Esophagus squamous epithelium (tissue), 4 donors: ENCODE measurements at regions not wholly inside any gene's neighbourhood (a gene's known extent, or its start where the extent isn't known, plus 50 kb on each side); places are given as distances from the start of the nearest gene placed in this dataset.

Source experiments
- POLR2A ChIP-seq, 4 donors: fragments of 450-650 bp; IDR thresholded peaks; one replicate each; pipeline ENCODE4 v1.6.1; 2017; ENCODE audit warnings: antibody characterized with exemption in 4 of 4, mild to moderate bottlenecking in 4 of 4, moderate library complexity in 3 of 4
- TF ChIP-seq, protein P1 (sequence below), 6 experiments: fragments of 450-650 bp in 4 of 6; fragments of 200-600 bp in 2 of 6; sonication (generic) in 2 of 6; IDR thresholded peaks; one replicate each; pipeline ENCODE4 v1.5.1; 2016 to 2019; ENCODE audit warnings: antibody characterized with exemption in 6 of 6, mild to moderate bottlenecking in 4 of 6, moderate library complexity in 4 of 6

DNA sequence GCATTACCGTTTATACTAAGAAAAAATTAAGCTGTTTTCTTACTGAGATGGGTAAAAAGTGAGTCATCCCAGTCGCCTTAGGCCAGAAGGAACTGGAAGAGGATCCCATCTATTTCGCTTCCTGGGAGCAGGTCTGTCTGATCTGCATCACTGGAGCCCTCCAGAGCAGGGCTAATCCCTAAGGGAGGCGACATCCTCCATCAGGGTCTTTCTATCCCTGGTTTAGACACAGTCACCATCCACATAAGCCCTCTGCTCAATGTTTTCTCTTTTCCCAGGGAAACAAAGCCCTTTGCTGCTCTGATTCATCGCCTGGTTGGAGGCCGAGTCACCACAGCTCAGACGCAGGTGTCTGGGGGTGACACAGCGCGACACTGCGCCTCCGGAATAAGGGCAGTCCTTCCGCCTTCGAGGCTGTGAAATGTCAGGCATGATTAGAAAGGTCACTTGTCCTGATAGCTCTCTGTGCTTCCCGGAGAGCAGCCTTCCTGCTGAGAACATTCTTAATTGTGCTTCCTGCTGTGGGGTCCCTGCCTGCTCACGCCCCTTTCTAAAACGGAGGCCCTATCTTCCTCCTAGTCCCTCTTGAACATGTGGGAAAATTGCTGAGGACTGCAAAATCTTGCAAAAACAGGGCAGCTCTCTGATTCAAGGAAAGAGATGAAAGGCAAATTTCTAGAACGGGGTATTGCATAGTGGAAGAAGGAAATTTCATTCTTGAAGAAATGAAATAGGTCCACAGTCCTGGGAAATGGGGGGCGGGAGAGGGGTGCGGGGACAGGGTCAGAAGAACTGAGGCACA, 56.3 kb downstream of the MARCHF4 start:
- TF ChIP-seq, protein P1, sequence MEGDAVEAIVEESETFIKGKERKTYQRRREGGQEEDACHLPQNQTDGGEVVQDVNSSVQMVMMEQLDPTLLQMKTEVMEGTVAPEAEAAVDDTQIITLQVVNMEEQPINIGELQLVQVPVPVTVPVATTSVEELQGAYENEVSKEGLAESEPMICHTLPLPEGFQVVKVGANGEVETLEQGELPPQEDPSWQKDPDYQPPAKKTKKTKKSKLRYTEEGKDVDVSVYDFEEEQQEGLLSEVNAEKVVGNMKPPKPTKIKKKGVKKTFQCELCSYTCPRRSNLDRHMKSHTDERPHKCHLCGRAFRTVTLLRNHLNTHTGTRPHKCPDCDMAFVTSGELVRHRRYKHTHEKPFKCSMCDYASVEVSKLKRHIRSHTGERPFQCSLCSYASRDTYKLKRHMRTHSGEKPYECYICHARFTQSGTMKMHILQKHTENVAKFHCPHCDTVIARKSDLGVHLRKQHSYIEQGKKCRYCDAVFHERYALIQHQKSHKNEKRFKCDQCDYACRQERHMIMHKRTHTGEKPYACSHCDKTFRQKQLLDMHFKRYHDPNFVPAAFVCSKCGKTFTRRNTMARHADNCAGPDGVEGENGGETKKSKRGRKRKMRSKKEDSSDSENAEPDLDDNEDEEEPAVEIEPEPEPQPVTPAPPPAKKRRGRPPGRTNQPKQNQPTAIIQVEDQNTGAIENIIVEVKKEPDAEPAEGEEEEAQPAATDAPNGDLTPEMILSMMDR (IDR thresholded peaks at IDR 0.05), result no peak
- no peak for TF ChIP-seq POLR2A (IDR thresholded peaks at IDR 0.05)
